Naive B cell (primary cell): ENCODE measurements at regions not wholly inside any gene's neighbourhood (a gene's known extent, or its start where the extent isn't known, plus 50 kb on each side); places are given as distances from the start of the nearest gene placed in this dataset.

Source experiments
- ATAC-seq, 2 donors: fragments of 150-1000 bp; cut with Tn5 transposase; 2 replicates each; pipeline ENCODE4 v1.10.0; 2021; ENCODE audit warnings: low read depth in 2 of 2, mild to moderate bottlenecking in 2 of 2, moderate library complexity in 2 of 2
- DNase-seq: peaks from one replicate; pipeline ENCODE4 v3.0.0; 2022
- H3K27ac Mint-ChIP-seq, 6 donors: one replicate each; pipeline ENCODE4 v1.8.0; 2020 to 2022; ENCODE audit warnings: mild to moderate bottlenecking in 6 of 6, mixed read lengths in 6 of 6, moderate library complexity in 5 of 6, inconsistent platforms in 2 of 6
- H3K27me3 Mint-ChIP-seq, 3 donors: one replicate each; pipeline ENCODE4 v1.8.0; 2021 to 2022; ENCODE audit warnings: mixed read lengths in 3 of 3, mild to moderate bottlenecking in 1 of 3
- H3K36me3 Mint-ChIP-seq, 2 donors: one replicate each; pipeline ENCODE4 v1.8.0; 2020 to 2022; ENCODE audit warnings: mixed read lengths in 2 of 2, inconsistent platforms in 1 of 2, mild to moderate bottlenecking in 1 of 2
- H3K4me1 Mint-ChIP-seq, 3 donors: one replicate each; pipeline ENCODE4 v1.8.0; 2020 to 2022; ENCODE audit warnings: mixed read lengths in 3 of 3, inconsistent platforms in 1 of 3, mild to moderate bottlenecking in 1 of 3, moderate library complexity in 1 of 3
- H3K4me3 Mint-ChIP-seq, 8 donors: one replicate each; pipeline ENCODE4 v1.8.0; 2020 to 2022; ENCODE audit warnings: mild to moderate bottlenecking in 8 of 8, mixed read lengths in 8 of 8, moderate library complexity in 8 of 8, inconsistent platforms in 2 of 8
- H3K9me3 Mint-ChIP-seq, 7 donors: one replicate each; pipeline ENCODE4 v1.8.0; 2020 to 2022; ENCODE audit warnings: mixed read lengths in 7 of 7, mild to moderate bottlenecking in 5 of 7, inconsistent platforms in 2 of 7, moderate library complexity in 1 of 7

DNA sequence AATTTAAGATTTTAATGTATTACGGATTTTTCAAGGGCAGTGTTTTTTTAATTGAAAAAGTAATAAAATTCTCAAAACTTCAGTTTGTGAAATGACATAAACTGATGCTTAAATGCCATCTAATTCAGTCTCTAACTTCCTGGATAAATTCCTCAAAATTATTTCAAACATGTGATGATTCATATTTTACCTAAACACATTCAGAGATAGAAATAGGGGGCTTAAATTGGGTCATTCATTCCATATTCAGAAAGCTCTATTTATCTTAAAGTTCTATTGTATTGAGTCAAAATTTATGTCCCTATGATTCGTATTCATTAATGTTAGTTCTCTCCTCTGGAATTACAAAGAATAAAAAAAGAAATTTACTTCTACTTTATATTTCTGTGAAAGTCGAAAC, 713.6 kb upstream of the CHRM3 start:
- H3K27me3 Mint-ChIP-seq, result no peaks in the 10 kb centered on the region
- no peaks in the 10 kb centered on the region for H3K9me3 Mint-ChIP-seq
- H3K36me3 Mint-ChIP-seq, result no peaks in the 10 kb centered on the region
- no peak for DNase-seq
- H3K4me1 Mint-ChIP-seq, result no peaks in the 10 kb centered on the region
- no peak for ATAC-seq
- H3K4me3 Mint-ChIP-seq, result no peak overlapping the region
- no peak overlapping the region for H3K27ac Mint-ChIP-seq

DNA sequence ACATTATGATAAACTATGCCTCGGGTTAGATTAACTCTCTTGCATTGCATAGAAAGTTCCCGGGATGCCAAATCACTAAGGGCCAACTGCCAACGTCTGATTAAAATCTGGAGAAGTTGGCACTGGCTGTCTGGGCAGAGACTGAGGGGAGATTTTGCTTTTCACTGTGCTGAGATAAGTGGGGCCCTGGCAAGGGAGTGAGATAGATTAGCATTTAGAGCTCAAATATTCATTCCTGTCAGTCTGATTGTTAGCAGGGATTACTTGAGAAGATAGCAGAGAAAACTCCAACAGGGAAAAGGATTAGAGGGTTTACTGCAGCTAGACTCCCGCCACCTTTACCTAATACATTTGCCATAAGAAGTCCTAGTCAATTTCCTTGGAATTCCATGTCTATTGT, 714.1 kb upstream of the CHRM3 start:
- no peak overlapping the region for H3K27ac Mint-ChIP-seq
- ATAC-seq (no peak), DNase-seq (no peak)
- no peaks in the 10 kb centered on the region for H3K4me1 Mint-ChIP-seq
- H3K27me3 Mint-ChIP-seq, result no peaks in the 10 kb centered on the region
- H3K36me3 Mint-ChIP-seq, result no peaks in the 10 kb centered on the region
- no peaks in the 10 kb centered on the region for H3K9me3 Mint-ChIP-seq
- no peak overlapping the region for H3K4me3 Mint-ChIP-seq

DNA sequence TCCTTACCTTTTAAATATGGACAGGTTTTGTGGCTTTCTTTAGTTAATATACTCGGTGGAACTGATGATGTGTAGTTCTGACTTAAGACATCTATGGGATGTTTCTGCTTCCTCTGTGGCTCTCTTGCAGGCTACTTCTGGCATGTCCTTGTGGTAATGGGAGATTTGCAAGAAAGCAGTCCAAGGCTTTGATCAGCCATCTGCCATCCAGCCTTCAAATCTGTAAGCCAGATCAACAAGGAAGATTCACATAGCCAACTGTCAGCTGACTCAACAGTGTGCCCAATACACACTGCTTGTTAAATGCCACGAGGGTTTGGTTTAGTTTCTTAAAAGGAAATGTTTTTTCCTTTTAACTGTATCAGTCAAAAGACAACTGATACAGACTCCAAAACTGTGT, 722.2 kb upstream of the CHRM3 start:
- DNase-seq (no peak), ATAC-seq (no peak)
- Mint-ChIP-seq H3K36me3 (no peaks in the 10 kb centered on the region), H3K27ac (peak overlapping the region in 1 of 6 donors; percentile 33), H3K4me3 (no peak overlapping the region), H3K4me1 (no peaks in the 10 kb centered on the region), H3K9me3 (peaks cover 0 to 11% (median 0%) of the 10 kb centered on the region in 7 donors), H3K27me3 (no peaks in the 10 kb centered on the region)

DNA sequence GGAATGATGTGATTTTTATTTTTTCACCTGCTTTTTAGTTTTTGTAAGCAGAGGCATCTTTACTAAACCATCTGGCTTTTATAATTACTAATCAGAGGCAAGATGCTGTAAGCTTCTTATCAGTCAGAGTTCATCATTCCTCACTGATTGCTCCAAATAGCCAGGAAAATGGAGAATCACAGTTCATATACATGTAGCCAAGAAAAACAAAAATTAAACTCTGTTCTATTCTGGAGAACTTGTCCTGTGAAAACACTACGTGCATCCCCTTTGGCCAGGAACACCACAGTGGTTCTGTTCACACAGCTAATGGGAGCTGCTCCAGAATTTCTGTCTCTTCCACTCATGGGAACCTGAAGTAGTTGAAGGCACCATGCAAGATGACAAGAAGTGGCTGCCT, 725.5 kb upstream of the CHRM3 start:
- DNase-seq (no peak), ATAC-seq (no peak)
- H3K4me3 Mint-ChIP-seq, result no peak overlapping the region
- peaks cover 0 to 8% (median 0%) of the 10 kb centered on the region in 7 donors for H3K9me3 Mint-ChIP-seq
- no peak overlapping the region for H3K27ac Mint-ChIP-seq
- H3K27me3 Mint-ChIP-seq, result no peaks in the 10 kb centered on the region
- no peaks in the 10 kb centered on the region for H3K4me1 Mint-ChIP-seq
- no peaks in the 10 kb centered on the region for H3K36me3 Mint-ChIP-seq

DNA sequence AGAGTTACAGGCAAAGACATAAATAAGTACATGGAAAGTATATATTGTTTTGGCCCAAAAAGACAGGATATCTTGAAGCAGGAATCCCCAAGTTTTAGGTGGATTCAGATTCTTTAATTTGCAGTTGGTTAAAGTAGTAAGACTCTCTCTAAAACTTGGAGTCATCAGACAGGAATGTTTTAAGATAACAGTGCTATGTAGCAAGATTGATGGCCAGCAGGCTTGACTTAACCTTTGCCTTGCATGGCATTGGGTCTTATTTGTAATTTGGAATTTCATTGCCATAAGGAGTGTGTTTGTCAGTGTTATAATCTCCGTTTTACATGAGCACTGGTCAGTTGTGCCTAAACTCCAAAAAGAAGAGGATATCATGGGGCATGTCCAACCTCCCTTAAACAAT, 727.6 kb upstream of the CHRM3 start:
- DNase-seq, result no peak
- H3K36me3 Mint-ChIP-seq, result no peaks in the 10 kb centered on the region
- ATAC-seq, result no peak
- H3K9me3 Mint-ChIP-seq, result peaks cover 0 to 8% (median 0%) of the 10 kb centered on the region in 7 donors
- H3K27ac Mint-ChIP-seq, result peak overlapping the region in 1 of 6 donors; percentile 39
- no peaks in the 10 kb centered on the region for H3K4me1 Mint-ChIP-seq
- H3K4me3 Mint-ChIP-seq, result no peak overlapping the region
- H3K27me3 Mint-ChIP-seq, result no peaks in the 10 kb centered on the region

DNA sequence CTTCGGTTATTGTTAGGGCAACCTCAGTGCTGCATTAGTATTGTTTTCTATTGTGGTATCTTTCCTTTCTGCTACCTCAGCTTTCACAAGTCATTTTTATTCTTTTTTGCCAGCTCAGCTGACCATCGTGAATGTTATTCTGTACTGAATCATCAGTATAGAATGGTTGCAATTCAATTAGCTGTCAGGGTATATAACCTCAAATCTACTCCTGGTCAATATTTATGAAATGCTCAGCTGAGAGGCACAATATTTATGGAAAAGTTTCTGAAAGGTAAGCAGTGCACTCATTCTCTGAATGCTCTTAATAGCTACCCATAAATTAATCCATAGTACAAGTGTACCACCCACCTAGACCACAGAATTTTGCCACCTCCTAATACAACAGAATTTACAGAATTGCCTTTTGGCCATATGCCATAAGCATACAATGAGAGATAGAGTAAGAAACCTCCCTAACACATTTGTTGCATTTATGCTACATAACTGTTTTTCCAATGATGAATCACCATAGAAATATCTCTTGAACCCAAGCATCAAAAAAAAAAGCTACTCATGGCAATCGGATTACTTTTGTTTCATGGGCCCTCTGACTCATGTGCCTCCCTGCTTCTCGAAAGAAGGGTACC, 732.6 kb upstream of the CHRM3 start:
- DNase-seq, result no peak
- no peak overlapping the region for H3K27ac Mint-ChIP-seq
- H3K9me3 Mint-ChIP-seq, result peaks cover 0 to 3% (median 0%) of the 10 kb centered on the region in 7 donors
- no peak overlapping the region for H3K4me3 Mint-ChIP-seq
- ATAC-seq, result no peak
- H3K27me3 Mint-ChIP-seq, result no peaks in the 10 kb centered on the region
- H3K36me3 Mint-ChIP-seq, result no peaks in the 10 kb centered on the region
- no peaks in the 10 kb centered on the region for H3K4me1 Mint-ChIP-seq

DNA sequence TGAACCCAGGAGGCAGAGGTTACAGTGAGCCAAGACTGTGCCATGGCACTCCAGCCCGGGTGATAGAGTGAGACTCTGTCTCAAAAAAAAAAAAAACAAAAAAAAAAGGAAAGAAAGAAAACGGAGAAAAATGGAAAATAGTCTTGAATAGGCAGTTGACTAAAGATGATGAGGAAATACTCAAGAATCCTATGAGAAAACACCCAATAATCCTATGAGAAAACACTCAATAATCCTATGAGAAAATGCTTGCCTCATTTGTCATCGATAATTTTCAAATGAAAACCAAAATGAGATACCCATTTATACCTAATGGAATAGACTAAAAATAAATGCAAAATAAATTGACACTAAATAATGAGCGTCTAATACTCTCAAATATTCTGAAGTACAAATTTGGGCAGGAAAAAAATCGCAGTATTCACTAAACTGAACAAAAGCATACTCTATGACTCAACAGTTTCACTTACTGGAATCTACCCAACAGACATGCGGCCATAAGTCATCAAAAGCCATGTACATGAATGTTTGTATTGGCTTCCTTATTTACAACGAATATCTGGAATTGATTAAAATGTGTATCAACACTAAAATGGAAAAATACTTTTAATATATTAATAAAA, 733.9 kb upstream of the CHRM3 start:
- ATAC-seq (no peak), DNase-seq (no peak)
- Mint-ChIP-seq H3K4me1 (no peaks in the 10 kb centered on the region), H3K9me3 (peaks cover 0 to 2% (median 0%) of the 10 kb centered on the region in 7 donors), H3K36me3 (no peaks in the 10 kb centered on the region), H3K4me3 (no peak overlapping the region), H3K27me3 (no peaks in the 10 kb centered on the region), H3K27ac (no peak overlapping the region)

DNA sequence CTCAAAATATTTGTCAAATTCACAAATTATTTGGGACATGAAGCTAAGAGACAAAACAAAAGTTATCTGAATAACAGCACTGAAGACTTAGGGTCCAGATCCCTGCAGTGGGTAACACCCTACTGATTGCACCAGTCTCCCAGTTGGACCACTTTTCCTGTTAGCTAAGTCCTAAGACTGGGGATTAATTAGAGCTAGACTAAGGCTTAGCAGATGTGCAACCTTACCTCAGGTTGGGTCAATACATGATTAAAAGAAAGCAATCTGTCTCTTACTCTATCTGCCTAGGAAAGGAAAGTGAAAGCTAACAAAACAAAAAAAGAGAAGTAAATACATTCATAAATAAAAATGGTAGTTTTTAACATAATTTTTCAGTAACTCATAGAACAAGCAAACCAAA, 737.2 kb upstream of the CHRM3 start:
- no peaks in the 10 kb centered on the region for H3K36me3 Mint-ChIP-seq
- no peak overlapping the region for H3K27ac Mint-ChIP-seq
- DNase-seq, result no peak

DNA sequence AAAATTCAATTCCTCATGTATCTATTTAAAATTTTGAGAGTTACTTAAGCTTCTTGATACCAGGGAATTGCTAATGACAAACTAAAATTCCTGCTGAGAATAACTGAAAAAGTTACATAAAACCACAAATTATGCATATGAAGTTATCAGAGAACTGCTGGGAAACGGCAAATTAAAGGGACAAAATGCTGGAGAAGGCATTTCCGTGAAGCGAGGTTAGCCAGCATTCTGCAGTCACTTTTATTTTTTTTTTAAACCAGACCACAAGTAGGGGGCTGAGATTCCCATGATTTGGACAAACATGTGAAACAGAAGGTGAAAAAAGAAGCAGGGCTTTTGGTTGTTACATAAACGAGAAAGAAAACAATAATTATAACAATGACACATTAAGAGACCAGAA, 737.6 kb upstream of the CHRM3 start:
- ATAC-seq (no peak), DNase-seq (no peak)
- Mint-ChIP-seq H3K27me3 (no peaks in the 10 kb centered on the region), H3K27ac (no peak overlapping the region), H3K4me3 (no peak overlapping the region), H3K9me3 (peaks cover 0 to 2% (median 0%) of the 10 kb centered on the region in 7 donors), H3K4me1 (no peaks in the 10 kb centered on the region), H3K36me3 (no peaks in the 10 kb centered on the region)

More for the DNA sequence above, 737.2 kb upstream of the CHRM3 start:
- H3K9me3 Mint-ChIP-seq, result peaks cover 0 to 3% (median 0%) of the 10 kb centered on the region in 7 donors
- no peaks in the 10 kb centered on the region for H3K4me1 Mint-ChIP-seq
- ATAC-seq, result no peak
- no peaks in the 10 kb centered on the region for H3K27me3 Mint-ChIP-seq
- no peak overlapping the region for H3K4me3 Mint-ChIP-seq

DNA sequence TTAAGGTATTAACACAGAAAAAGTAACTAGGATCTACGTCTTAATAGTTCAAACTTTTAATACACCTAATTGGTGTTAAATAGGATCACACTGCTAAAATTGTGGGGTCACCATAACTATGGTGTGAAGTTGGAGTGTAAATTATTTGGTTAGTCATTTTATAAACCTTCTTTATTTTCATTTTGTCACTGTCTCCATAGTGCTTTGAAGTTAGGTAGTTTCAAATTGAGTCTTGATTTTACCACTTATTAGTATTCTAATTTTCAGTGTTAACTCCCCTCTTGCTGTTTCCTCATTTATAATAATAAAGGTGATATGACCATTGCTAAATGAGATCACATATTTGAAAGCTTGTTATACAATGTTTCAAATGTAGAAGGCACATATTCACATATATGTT, 738.1 kb upstream of the CHRM3 start:
- Mint-ChIP-seq H3K9me3 (peaks cover 0 to 2% (median 0%) of the 10 kb centered on the region in 7 donors), H3K27me3 (no peaks in the 10 kb centered on the region), H3K4me3 (no peak overlapping the region), H3K4me1 (no peaks in the 10 kb centered on the region), H3K27ac (no peak overlapping the region), H3K36me3 (no peaks in the 10 kb centered on the region)
- ATAC-seq, result no peak
- no peak for DNase-seq

DNA sequence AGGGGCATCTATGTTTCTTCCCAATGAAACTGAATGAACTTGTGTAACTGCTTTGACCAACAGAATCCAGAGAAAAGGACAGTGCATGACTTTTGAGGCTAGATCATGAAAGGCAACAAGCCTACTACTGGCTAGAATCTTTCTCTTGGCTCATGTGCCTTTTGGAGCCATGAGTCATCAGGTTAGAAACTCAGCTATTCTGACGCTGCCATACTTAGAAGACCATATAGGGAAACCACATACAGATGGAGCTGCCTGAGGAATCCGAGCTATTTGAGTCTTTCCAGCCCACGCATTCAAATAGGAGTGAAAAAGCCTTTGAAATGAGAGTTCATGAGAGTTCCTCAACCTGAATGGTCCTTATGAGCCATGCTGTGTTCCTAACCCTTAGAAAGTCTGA, 738.5 kb upstream of the CHRM3 start:
- Mint-ChIP-seq H3K9me3 (peaks cover 0 to 2% (median 0%) of the 10 kb centered on the region in 7 donors), H3K36me3 (no peaks in the 10 kb centered on the region), H3K4me1 (no peaks in the 10 kb centered on the region), H3K4me3 (no peak overlapping the region), H3K27me3 (no peaks in the 10 kb centered on the region), H3K27ac (no peak overlapping the region)
- DNase-seq (no peak), ATAC-seq (no peak)

DNA sequence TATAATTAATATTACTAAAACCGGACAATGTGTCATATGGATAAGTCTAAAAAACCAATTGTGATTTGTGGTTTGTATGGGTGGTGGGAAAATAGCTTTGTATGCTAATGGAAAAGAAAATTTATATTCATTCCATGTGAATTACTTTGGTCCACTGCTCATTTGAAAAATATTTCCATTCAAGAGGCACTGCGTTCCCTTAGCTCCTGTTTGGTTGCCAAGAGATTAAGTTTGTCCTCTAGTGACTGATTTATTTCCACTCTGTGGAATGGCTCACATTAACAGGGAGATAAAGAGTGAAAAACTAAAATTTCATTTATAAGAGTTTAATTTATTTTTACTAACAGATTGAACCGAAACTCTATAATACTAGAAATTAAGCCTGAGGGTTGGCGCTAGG, 744.1 kb upstream of the CHRM3 start:
- Mint-ChIP-seq H3K9me3 (peaks cover 0 to 2% (median 0%) of the 10 kb centered on the region in 7 donors), H3K4me1 (no peaks in the 10 kb centered on the region), H3K27ac (no peak overlapping the region), H3K4me3 (no peak overlapping the region), H3K36me3 (no peaks in the 10 kb centered on the region), H3K27me3 (no peaks in the 10 kb centered on the region)
- ATAC-seq (no peak), DNase-seq (no peak)

DNA sequence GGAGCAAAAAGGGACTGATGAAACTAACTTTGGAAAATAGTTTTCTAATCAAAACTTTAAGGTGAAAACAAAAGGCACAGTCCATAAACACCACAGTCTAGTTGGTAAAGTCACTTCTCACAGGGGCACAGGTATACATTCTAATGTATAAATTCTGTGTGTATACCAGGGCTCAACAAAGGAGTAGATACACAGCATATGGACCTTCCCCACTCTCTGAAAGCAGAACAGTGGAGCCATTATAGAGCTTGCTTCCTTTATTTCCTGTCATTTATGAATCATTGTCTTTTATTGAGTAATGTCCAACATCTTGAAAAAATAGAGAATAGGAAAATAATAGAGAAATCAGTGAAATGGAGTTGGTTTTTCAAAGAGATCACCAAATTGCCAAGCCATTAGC, 746.5 kb upstream of the CHRM3 start:
- H3K36me3 Mint-ChIP-seq, result no peaks in the 10 kb centered on the region
- no peaks in the 10 kb centered on the region for H3K9me3 Mint-ChIP-seq
- H3K4me3 Mint-ChIP-seq, result no peak overlapping the region
- no peaks in the 10 kb centered on the region for H3K4me1 Mint-ChIP-seq
- H3K27me3 Mint-ChIP-seq, result no peaks in the 10 kb centered on the region
- H3K27ac Mint-ChIP-seq, result no peak overlapping the region
- DNase-seq (no peak), ATAC-seq (no peak)

DNA sequence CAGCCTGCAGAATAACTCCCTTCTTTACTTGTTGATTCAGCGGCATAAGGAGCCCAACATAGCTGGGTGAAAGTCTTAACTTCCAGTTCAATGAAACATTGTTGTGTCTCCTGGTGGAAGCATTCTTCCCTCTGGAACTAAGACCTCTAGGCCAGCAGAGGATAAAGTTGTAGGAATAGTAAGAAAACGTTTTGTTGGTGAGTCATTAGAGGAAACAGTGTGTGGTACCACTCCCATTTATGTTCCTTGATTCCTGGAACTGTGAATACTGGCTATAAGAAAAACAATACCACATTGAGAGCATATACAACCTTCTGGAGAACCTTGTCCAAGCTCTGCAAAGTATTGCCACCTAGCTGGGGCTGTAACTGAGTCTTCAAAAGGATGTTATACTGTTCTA, 737.4 kb upstream of the ZP4 start:
- ATAC-seq, result no peak
- DNase-seq, result no peak
- Mint-ChIP-seq H3K36me3 (no peaks in the 10 kb centered on the region), H3K4me3 (no peak overlapping the region), H3K9me3 (no peaks in the 10 kb centered on the region), H3K4me1 (peaks cover 0 to 7% (median 5%) of the 10 kb centered on the region in 3 donors), H3K27me3 (no peaks in the 10 kb centered on the region), H3K27ac (no peak overlapping the region)

DNA sequence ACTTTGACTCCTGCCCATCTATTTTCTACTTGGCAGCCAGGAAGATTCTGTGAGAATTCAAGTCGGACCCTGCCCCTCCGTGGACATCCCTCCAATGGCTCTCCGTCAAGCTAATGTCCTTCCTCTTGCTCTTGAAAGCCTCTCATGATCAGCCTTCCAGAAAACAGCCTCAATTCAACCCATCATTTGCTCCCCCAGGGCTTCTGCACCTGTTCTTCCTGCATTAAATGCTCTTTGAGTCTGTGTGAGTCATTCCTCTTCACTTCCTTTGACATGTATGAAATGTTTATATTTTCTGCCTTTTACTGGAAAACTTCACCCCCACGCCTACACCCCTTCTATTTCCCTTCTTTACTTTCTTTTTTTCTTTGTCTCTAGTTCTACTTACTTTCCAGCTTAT, 734.1 kb upstream of the ZP4 start:
- Mint-ChIP-seq H3K4me3 (no peak overlapping the region), H3K27me3 (no peaks in the 10 kb centered on the region), H3K36me3 (no peaks in the 10 kb centered on the region), H3K9me3 (no peaks in the 10 kb centered on the region), H3K27ac (no peak overlapping the region), H3K4me1 (peaks cover 0 to 7% (median 5%) of the 10 kb centered on the region in 3 donors)
- no peak for DNase-seq
- no peak for ATAC-seq
